ENCODE measurements at regions not wholly inside any gene's neighbourhood (a gene's known extent, or its start where the extent isn't known, plus 50 kb on each side); places are given as distances from the start of the nearest gene placed in this dataset.

DNA sequence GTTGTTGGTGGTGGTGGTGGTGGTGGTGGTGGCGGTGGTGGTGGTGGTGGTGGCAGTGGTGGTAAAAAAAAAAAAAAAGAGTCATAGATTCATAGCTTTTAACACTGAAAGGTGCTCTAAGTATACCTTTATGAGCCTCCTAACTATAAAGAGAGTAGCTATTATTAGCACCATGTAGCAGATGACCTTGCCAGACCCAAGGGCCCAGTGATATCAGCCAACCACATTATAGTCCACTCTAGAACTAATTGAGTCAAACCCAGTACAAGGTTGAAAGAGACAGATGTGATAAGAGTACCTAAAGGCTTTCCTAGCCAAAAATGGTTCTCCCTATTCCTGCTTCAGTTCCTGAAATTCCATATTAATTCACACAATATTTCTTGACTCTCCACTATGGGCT lies 245.3 kb downstream of the HACE1 start:
- no peak for DNase-seq

DNA sequence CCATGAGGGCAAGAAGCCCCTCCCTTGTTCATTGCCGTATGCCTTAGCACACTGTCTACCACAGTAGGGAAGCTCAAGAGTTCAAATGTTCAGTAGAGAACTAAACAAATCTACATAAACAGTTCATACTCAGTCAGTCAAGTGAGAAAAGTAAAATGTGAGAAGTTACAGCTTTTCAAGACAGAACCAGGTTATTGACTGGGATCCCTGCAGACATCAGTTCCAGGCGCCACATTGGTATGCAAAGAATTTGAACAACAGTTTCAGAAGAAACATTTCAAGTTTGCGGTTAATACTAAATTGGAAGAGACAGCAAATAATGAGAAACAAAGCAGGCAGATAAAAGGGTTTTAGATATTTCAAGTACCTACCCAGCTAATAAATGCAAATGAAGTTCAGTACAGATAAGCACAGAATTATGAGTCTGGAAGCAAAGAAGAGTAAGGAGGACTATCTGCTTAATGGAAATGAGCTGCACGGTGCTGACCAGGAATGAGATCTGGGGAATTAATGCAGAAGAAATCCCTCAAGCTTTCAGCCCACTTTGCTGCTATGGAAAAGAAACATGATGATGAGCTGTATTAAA lies 246.2 kb downstream of the HACE1 start:
- no peak for DNase-seq

DNA sequence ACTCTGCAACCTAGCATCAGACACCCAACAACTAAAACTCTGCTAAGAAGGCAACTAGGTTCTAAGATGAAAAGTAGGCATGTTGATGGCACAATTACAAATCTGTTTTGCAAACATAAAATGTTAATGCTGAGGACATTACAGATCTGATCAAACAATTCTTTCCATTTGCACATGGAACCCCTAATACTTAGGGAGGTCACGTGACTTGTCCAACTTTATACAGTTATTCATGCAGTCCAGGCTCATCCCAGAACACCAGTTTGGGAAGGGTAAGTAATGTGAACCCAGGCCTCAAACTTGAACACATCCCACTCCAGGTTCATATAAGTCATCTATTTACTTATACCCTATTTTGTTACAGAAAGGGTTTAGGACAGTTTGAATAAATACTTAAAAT lies 247.2 kb downstream of the HACE1 start:
- no peak for DNase-seq

DNA sequence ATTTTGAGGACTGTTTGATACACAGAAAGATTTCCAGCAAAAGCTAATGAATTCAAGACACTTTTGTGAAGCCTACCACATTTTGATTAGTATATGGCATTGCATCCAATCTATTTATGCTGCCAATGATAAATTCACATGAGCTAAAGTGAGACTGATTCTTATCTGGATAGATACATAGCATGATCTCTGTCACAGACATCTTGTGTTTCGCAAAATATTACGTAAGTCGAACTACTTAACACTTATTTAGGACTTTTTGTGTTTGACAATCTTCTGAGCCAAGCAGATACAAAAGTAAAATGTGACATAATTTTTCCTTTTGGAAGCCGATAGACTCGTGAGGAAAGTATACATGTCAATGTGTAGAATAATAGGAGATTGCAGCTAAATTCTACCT lies 251.6 kb downstream of the HACE1 start:
- peak in 1 of 2 experiments; percentile 9 for DNase-seq

DNA sequence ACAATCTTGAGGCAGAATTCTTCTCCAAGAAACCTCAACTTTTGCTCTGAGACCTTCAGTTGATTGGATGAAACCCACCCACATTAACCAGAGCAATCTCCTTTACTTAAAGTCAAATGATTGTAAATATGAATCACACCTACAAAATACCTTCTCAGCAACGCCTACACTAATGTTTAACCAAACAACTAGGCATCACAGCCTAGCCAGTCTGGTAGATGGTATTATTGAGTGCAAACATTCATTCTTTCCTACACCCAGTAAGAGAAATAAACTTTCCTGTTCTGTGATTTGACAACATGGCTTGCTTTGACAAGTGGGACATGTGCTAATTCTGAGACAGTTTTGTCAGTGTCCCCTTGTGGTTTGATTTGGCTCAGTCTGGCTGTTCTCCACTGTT lies 252.2 kb downstream of the HACE1 start:
- DNase-seq = no peak

DNA sequence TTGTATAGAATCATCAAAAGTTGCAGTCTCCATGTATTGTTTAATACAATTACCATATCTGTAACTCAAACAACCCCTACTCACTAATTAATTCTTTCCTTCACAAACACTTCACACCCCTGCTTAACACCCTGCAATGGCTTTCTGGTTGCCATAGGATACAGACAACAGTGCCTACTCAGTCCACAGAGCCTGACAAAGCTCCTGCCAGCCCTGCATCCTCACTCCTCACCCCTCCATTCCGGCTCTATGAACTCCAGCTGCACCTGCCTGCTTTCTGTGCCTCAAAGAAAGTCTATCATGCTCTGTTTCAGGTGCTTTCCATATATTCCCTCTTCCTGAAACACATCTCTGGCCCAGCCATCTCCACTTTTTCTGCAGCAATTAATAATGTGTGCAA lies 253.4 kb downstream of the HACE1 start:
- DNase-seq = no peak

DNA sequence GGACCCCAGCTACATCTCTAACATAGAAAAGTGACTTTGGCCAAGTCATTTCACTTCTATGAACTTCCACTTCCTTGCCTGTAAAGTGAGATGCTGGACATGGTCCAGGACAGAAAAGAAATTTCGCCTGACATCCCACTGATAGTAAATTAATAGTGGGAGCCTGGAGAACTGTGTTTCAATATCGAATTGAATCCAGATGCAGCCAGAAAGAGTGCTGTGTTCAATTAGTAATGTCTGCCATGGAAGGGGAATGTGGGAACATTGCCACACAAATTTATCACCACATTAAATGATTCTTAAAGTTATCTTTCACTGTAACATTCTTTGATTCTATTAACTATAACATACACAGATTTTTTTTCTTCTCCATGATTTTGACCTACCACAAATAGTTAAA lies 255.0 kb downstream of the HACE1 start:
- no peak for DNase-seq

DNA sequence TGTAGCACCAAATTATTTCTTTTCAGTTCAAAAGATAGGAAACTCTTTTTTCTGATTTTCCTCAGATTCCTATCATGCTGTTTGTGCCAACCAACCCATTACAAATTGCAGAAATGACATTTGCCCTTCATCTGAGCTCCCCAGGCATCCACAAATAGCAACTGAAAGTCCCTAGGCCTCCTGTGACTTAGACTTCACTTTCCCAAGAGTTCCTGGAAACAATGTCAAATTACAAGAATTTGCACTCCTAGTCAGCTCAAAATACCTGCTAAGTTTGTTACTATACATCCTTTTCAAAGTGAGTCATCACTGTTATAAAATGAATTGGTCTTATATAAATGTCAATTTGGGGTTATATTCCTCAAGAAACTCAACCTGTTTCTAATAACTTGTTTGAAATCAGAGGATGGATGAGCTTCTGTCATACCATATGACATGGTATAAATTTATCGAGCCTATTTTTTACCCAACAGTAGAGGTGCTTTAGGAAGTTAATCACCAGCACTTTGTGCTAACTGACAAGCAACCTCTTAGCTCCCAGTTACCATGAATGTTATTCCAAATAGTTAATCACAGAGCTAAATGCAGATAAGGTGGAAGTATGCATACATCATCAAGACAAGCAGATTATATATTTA lies 256.5 kb downstream of the HACE1 start:
- DNase-seq = no peak

DNA sequence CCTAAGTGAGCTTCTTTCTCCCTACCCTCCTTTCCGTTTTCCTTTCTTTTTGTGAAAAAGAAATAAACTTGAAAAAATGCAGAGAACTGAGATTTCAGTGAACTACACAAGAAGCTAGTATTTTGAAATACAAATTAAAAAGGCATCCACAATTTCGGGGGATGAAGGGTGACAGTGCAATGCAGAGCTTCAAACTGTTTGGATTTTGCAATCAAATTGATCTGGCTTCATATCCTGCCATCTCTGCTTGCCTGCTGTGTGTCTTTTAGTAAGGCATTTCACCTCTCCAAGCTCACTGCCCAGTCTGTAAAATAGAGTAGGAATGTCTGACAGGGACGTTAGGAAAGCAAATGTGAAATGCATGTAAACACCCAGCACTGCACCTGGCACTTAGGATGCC lies 258.0 kb downstream of the HACE1 start:
- peak in 1 of 2 experiments; percentile 39 for DNase-seq

DNA sequence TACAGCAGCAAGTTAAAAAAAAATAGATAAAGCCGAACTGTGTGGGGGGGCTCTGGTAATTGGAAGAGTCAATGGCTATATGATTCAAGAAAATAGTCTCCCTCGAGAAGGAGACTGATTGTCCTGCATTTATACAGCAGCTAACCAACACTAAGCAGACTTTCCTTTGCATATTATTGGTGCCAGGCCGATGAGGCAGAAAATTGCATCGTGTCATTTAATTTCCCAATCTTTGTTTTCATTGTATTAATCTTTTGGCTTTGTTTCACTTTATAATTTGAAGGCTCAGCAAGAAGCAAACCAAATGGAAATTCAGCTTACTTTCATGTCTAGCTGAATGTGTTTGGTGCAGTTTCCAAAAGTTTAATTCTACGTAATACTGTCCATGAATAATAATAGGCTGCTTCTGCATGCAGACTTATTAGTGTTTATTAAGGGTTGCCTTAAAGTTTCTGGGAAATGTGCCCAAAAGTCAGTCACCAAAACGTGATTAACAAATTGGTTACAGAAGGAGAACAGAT lies 258.5 kb downstream of the HACE1 start:
- peak in 1 of 2 experiments; percentile 21 for DNase-seq

DNA sequence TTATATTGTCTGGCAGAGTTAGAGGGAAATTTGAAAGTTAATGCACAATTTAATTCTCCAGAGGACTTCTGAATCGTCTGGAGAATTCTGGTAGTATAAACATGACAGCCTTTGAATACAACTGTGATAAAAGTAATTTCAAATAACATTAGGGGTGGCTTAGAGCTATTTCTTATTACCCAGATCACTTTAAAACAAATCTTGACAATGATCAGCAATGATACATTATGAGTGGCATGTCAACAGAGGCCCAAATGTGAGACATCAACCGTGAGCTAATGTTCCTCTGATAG lies 259.1 kb downstream of the HACE1 start:
- no peak for DNase-seq

DNA sequence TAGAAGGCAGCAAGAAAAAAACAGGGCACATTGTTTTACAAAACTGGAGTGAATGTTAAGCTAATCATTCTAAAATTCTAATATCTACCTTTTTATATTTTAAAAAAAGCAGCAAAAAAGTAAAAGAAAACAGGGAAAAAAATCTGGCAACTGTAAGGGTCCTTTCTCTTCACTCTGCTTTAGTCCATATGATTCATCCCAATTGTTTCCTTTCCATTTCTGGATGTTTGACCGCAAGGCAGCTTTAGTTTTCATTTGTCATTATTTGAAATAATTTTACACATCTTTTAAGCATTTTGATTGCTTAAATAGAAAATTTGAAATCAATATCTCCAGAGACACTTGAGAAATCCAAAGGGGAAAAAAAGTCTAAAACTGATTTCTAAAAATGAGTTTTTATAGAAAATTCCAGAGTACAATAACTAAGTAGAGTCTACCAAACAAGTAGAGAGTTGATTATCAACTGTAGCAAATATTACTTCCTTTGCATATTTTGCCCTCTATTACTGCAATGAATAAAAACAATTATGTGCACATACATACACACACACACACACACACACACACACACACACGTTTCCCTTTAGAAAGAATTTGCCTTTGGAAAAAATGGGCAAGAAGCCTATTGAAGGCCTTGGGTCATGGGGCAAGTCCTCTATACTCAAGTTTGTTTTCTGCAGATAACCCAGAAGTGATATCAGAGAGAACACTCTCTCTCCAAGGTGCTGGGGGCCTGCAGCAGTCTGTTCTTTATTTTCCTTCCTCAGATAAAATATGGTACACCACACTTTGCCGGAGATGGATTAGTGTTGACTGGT lies 259.7 kb downstream of the HACE1 start:
- no peak for DNase-seq

DNA sequence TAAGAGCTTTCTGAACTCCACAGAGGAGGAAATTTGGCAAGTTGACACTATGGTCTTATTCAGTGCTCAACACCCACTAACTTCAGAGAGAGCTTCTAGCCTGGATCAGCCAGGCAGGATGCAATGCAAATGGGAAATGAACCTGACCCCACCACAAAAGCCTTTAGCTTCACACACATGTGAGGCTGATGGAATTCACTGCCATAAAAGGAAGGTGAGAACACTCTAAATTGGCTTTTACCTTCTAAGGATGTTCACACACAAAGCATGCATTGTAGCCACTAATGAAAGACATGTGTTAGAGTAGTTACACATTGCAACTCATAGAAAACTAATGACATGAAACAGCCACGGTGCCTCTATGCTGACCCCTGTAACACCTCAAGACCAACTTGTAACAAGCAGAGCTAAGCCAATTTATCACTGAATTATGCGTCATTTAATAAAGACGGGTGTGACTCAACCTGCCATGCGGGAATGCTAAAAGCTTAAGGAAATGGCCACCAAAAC lies 262.1 kb downstream of the HACE1 start:
- DNase-seq = no peak

DNA sequence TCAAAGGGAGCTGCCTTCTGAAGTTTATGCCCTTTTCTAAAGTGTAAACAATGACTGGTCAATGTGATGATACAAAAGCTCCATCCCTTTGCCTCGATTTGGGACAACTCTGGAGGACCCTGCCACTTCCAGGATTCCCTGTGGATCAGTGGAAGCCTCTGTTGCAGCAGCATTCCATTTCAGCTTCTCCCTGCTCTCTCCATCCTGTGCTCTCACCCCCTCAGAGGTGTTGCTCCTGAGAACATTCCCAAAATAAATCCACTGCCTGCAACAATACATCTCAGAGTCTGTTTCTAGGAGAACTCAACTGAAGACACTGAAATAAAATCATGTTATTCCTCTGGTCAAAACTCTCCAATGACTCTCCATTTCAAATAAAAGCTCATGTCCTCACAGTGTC lies 263.6 kb downstream of the HACE1 start:
- DNase-seq = no peak

DNA sequence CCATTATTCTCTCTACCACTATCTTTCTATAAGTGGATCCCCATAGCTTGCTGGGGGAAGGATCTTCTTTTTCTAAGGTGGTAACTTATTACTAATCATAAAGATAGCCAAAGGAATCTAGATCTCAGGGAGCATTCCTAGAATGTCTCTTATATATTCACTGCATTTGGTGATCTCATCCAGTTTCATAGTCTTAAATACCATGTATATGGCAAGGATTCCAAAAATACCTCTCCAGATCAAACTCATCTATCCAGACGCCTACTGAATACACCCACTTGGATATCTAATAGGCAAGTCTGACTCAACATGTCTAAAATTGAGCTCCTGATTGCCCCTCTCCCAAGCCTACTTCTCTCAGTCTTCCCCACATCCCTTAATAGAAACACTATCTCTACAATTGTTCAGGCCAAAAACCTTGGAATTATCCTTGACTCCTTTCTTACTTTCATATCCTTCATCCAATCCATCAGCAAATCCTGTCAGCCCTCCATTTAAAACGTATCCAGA lies 264.4 kb downstream of the HACE1 start:
- DNase-seq = no peak

DNA sequence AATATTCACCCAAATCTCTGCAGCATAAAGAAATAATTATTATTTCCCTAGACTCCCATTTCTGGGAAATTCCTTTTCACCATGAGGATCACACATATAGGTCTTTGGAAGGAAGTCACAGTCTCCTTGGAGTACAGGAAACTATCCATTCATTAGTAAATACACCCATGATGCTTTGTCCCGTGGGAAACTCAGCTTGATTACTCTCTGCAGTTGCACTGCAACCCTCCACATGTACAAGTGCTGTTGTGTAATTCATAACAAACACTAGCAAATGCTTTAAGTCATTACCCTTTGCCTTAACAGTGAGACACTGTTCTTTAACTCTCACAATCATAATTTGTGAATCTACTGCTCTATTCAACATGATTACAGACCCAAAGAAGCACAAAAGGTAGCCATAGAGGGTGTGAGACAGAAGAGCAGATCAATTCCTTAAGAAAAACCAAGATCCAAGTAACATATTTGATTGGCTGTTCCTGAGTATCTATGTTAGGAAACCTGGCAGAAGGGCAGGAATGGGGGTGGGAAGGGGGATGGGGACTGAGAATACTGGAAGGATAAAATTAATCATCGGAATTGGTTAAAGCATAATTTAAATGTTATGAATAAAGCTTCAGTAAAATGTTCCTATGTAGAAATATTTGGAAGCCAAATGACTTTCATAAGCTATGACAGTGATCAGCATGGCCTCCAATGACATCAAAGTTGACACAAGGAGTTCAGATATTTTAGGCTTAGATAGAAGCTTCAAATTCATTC lies 268.0 kb downstream of the HACE1 start:
- no peak for DNase-seq

DNA sequence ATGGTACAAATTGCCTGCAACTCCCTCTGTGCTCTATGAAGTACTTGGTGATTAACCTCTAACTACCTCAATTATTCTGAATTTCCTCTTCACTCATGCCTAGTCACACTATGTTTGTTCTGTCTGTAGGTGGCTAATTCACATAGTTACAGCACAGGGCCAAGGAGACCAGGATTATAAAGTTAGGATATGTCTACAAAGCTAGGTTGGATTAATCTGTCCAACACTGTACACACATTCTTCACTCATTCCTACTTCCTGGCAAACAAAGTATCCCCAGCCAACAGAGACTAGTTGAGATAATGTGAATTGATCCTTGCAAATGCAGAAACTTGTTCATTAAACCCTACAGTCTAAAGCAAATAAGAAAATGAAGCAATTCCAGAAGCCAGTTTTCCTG lies 269.8 kb downstream of the HACE1 start:
- DNase-seq = no peak

DNA sequence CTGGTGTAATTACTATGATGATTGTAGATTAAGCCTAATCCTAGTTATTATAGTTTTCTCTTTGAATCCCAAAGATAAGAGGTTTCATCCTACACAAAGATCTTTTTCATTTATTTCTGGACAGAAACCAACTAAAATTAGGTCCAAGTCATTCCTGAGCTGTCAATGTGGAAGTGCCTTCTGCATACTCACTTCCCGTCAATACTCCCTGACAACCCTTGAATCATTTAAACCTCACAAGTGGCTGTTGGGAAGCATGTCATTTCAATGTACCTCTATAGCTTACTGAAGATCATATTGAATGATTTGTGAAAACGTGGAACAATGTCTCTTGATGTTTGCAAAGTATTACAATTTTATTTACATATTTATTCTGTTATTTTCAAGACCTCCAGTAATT lies 274.1 kb downstream of the HACE1 start:
- DNase-seq = no peak

DNA sequence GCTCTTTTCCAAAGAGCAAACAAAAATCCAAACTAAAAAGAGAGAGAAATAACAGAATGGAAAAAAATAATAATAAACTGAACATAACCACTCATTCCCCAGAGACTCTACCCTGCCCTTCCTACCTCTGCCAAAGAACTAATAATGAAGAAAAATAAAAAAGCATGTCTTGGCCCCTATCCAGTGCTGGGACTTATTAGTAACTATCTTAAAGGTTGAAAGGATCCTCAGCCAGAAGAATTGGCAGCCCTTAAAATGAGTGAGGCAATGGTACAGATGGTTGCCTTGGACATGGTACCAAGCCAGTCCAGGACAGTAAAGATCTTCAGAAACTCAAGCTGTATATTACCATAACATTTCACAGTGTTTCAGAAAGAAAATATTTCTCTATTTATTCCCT lies 279.3 kb downstream of the HACE1 start:
- DNase-seq = no peak

DNA sequence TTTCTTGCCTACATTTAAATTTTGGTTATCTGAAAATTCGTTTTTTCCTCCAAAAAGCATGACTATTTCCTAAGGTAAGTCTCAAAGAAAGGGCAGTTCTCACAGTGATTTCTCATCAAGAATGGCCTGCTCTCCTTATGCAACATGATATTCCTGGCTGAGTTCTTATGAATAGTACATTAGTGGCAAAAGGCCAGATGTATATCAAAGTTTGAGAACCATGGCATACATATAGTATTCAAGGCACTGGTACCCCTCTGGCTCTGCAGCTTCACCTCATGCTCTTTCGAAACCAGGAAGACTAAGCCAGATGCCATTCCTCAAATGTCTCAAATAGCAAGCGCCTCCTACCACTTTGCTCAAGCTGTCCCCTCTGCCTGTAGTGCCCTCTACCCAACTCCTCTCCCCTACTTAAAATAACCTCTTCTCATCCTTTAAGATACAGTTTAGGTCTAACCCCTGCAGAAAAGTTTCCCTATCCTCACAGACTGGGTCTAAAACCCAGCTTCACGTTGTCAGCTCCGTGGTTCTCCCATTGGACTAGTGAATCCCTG lies 280.3 kb downstream of the HACE1 start:
- DNase-seq = no peak

DNA sequence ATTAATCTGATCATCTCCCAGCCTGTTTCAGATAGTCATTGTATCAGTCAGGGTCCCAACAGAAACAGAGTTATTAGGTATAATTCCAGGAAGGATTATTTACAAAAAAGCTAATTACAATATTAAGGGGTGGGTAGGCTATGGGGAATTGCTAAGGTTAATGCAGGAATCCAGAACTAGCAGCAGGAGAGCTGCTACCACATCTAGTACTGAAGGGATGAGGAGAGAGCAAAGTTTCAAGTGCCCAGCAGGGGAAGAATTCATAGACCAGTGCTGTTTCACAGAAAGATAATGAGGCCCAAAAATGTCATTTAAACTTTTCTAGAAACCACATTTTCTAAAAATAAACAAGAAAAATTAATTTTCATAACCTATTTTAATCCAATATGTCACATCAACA lies 284.2 kb downstream of the HACE1 start:
- DNase-seq = no peak

DNA sequence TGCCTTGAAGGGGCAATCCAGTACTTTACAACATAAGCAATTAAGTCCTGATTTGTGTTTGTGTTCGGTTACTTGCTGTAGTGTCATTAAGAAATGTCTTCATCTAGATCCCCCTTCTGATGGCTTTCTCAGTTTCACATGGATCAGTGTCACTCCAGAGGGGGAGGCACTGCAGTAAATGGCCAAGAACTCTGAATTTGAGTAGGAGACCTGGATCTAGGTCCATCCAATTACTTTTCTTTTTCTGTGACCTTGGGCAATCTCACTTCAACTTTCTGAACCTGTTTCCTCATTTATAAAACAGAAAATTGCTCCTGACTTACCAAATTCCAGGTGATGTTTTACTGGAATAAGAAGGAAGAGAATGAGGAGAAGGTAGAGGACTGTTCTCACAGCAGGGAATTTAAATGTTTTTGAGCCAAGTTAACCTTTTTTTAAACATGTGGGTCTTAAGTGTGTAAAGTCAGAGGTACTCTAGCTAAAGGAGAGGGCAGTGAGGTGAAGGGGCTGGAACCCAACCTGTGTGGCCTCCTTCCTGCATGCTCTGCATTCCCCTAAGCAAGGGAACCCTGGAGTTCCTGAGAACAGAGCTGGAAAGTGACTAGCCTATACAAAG lies 285.5 kb downstream of the HACE1 start:
- no peak for DNase-seq

All from AML-193 (cell line).